ENCODE measurements at regions not wholly inside any gene's neighbourhood (a gene's known extent, or its start where the extent isn't known, plus 50 kb on each side); places are given as distances from the start of the nearest gene placed in this dataset.

DNA sequence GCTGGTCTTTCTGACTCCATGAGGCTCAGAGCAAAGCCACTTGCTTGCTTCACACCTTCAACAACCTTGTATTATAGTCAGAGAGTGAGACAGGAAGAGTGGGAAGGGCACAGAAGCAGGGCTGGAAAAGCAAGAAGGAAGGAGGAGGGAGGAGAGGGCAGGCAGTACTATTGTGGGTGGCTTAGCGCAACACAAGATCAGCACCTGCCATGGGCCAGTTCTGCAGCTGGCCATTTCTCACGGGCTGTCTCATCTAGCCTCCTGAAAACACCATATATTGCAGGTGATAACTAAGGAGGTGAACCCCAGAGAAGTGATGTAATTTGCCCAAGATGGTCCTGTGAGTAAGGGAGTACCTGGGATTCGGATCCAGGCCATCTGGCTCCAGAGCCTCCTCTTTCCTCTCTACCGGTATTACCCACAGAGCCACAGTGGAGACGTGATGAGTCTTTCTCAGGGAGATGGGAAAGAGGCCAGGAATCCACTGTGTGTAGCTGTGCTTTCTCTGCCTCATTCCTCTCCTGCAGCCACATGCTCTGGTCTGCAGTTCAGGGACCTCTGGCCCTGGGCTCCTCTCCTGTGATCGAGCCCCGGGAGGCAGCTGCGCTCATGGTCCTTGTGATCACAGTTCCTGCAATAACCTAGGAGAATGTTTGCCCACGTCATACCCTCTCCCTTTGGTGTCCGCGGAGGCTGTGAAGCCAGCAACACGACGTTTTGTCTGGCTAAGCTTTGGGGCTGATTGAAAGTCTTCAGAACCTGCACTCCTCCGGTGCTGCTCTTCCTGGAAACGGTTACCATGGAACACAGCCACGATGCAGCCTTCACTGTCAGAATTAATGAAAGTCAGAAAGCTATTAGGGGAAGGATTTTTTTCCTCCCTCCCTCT lies 178.1 kb upstream of the CCL2 start:
- TF ChIP-seq, protein P1, sequence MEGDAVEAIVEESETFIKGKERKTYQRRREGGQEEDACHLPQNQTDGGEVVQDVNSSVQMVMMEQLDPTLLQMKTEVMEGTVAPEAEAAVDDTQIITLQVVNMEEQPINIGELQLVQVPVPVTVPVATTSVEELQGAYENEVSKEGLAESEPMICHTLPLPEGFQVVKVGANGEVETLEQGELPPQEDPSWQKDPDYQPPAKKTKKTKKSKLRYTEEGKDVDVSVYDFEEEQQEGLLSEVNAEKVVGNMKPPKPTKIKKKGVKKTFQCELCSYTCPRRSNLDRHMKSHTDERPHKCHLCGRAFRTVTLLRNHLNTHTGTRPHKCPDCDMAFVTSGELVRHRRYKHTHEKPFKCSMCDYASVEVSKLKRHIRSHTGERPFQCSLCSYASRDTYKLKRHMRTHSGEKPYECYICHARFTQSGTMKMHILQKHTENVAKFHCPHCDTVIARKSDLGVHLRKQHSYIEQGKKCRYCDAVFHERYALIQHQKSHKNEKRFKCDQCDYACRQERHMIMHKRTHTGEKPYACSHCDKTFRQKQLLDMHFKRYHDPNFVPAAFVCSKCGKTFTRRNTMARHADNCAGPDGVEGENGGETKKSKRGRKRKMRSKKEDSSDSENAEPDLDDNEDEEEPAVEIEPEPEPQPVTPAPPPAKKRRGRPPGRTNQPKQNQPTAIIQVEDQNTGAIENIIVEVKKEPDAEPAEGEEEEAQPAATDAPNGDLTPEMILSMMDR (IDR thresholded peaks at IDR 0.05), result no peak
- no peak for TF ChIP-seq POLR2A (IDR thresholded peaks at IDR 0.05)

Measured in testis (tissue), 2 donors.